ENCODE measurements at regions not wholly inside any gene's neighbourhood (a gene's known extent, or its start where the extent isn't known, plus 50 kb on each side); places are given as distances from the start of the nearest gene placed in this dataset.

- H3K79me2 ChIP-seq (ENCODE audit: low read depth): no peaks in the 10 kb centered on the region
- no peaks in the 10 kb centered on the region for H3F3A ChIP-seq (ENCODE audit: low read depth)
- Mint-ChIP-seq H3K4me3 (no peak overlapping the region), H3K27ac (no peak overlapping the region), H3K9me3 (no peaks in the 10 kb centered on the region), H3K27me3 (ENCODE audit: insufficient read depth, low read depth) (no peaks in the 10 kb centered on the region), H3K36me3 (no peaks in the 10 kb centered on the region), H3K4me1 (no peaks in the 10 kb centered on the region)
- H3K4me1 ChIP-seq: no peaks in the 10 kb centered on the region
- no peak for DNase-seq (ENCODE audit: low spot score)
- no peaks in the 10 kb centered on the region for H3K36me3 ChIP-seq
- H3K9ac ChIP-seq: no peak overlapping the region
- peaks cover 31% of the 10 kb centered on the region for H3K27me3 ChIP-seq
- no peaks in the 10 kb centered on the region for H4K20me1 ChIP-seq (ENCODE audit: low read depth)
- TF ChIP-seq CTCF (IDR thresholded peaks at IDR 0.05): no peak
- TF ChIP-seq EZH2phosphoT487 (IDR thresholded peaks at IDR 0.05): no peak
- no peak for TF ChIP-seq EZH2 (IDR thresholded peaks at IDR 0.05)
- H2AFZ ChIP-seq (replicated peaks): no peak overlapping the region
- H3K27ac ChIP-seq: no peak overlapping the region
- H3K4me3 ChIP-seq: no peak overlapping the region
- H3K4me2 ChIP-seq: no peak overlapping the region
- no peaks in the 10 kb centered on the region for H3K9me3 ChIP-seq (ENCODE audit: low read depth)
These were observed 364.7 kb downstream of the LMX1A start for GRCh38 chr1:164991763-164992314.

- H3F3A ChIP-seq (ENCODE audit: low read depth): no peaks in the 10 kb centered on the region
These were observed 373.4 kb downstream of the LMX1A start for GRCh38 chr1:164983023-164983650.

GRCh38 chr1:164982545-164982944 is 374.0 kb downstream of the LMX1A start:
- Histone ChIP-seq H3K36me3 (no peaks in the 10 kb centered on the region), H3K4me1 (peaks cover 24% of the 10 kb centered on the region), H4K20me1 (ENCODE audit: low read depth) (no peaks in the 10 kb centered on the region), H3K27me3 (peaks cover 72% of the 10 kb centered on the region), H3K9me3 (ENCODE audit: low read depth) (no peaks in the 10 kb centered on the region), H3K4me2 (peak overlapping the region; percentile 16), H3K79me2 (ENCODE audit: low read depth) (no peaks in the 10 kb centered on the region), H3K9ac (no peak overlapping the region), H3K27ac (no peak overlapping the region), H2AFZ (replicated peaks) (peak overlapping the region; percentile 5), H3F3A (ENCODE audit: low read depth) (no peaks in the 10 kb centered on the region), H3K4me3 (no peak overlapping the region)
- DNase-seq (ENCODE audit: low spot score): peak; percentile 12
- peaks cover 7% of the 10 kb centered on the region for H3K27me3 Mint-ChIP-seq (ENCODE audit: insufficient read depth, low read depth)
- no peaks in the 10 kb centered on the region for H3K36me3 Mint-ChIP-seq
- peaks cover 13% of the 10 kb centered on the region for H3K4me1 Mint-ChIP-seq
- H3K9me3 Mint-ChIP-seq: no peaks in the 10 kb centered on the region
- no peak overlapping the region for H3K27ac Mint-ChIP-seq
- no peak overlapping the region for H3K4me3 Mint-ChIP-seq
- no peak for TF ChIP-seq EZH2 (IDR thresholded peaks at IDR 0.05)
- TF ChIP-seq EZH2phosphoT487 (IDR thresholded peaks at IDR 0.05): no peak
- TF ChIP-seq CTCF (IDR thresholded peaks at IDR 0.05): no peak

More at GRCh38 chr1:164983023-164983650, 373.4 kb downstream of the LMX1A start:
- H3K4me3 ChIP-seq: no peak overlapping the region
- H3K79me2 ChIP-seq (ENCODE audit: low read depth): no peaks in the 10 kb centered on the region
- no peak overlapping the region for H3K27ac ChIP-seq
- no peak overlapping the region for H3K4me3 Mint-ChIP-seq
- no peak for TF ChIP-seq EZH2phosphoT487 (IDR thresholded peaks at IDR 0.05)
- TF ChIP-seq EZH2 (IDR thresholded peaks at IDR 0.05): no peak
- TF ChIP-seq CTCF (IDR thresholded peaks at IDR 0.05): no peak
- no peaks in the 10 kb centered on the region for H3K36me3 Mint-ChIP-seq
- peaks cover 76% of the 10 kb centered on the region for H3K27me3 ChIP-seq
- no peaks in the 10 kb centered on the region for H3K9me3 ChIP-seq (ENCODE audit: low read depth)
- no peak overlapping the region for H3K9ac ChIP-seq
- no peaks in the 10 kb centered on the region for H4K20me1 ChIP-seq (ENCODE audit: low read depth)
- H3K4me1 Mint-ChIP-seq: peaks cover 13% of the 10 kb centered on the region
- no peaks in the 10 kb centered on the region for H3K36me3 ChIP-seq
- peak overlapping the region; percentile 5 for H2AFZ ChIP-seq (replicated peaks)
- H3K4me2 ChIP-seq: peak overlapping the region; percentile 16
- H3K27ac Mint-ChIP-seq: no peak overlapping the region
- H3K9me3 Mint-ChIP-seq: no peaks in the 10 kb centered on the region
- peak; percentile 58 for DNase-seq (ENCODE audit: low spot score)
- H3K27me3 Mint-ChIP-seq (ENCODE audit: insufficient read depth, low read depth): peaks cover 6% of the 10 kb centered on the region
- peaks cover 24% of the 10 kb centered on the region for H3K4me1 ChIP-seq
